NAMALWA (cell line): ENCODE measurements at regions not wholly inside any gene's neighbourhood (a gene's known extent, or its start where the extent isn't known, plus 50 kb on each side); places are given as distances from the start of the nearest gene placed in this dataset.

Experiments used
- DNase-seq: peaks from one replicate; pipeline ENCODE4 v3.0.0-alpha.2; 2015; ENCODE audit warnings: low spot score

DNA sequence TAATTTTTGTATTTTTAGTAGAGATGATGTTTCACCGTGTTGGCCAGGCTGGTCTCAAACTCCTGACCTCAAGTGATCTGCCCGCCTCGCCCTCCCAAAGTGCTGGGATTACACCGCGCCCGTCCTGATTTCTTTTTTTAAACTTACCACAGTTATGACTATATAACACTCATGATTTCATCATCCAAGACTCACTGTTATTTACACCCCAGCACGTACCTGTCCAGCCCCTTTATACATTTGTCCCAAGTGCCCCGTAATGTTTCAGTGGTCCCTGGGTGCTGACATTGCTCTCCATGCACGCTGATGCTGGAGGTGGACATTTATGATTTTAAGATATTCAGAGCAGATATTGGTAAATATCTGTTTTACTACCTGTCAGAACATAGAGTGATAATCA lies 219.9 kb upstream of the GMDS start:
- DNase-seq: no peak

DNA sequence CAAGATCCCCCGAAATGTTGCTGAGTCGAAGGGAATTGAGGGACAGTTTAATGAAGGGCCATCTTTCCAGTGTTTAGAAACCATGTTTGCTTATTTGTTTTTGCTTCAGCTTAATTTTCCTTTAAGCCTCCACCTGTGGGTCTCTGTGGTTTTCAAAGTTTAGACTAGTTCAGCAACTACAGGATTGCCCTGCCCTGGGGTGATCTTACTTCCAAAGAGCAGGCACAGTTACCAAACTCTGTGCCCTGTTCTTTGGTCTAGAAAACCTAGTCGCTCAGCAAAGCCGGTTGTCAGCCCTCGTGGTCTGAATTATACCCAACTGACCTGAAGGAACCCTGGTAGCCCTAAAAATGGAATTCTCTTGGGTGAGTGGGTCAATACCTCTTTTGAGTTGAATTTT lies 219.2 kb upstream of the GMDS start:
- no peak for DNase-seq

DNA sequence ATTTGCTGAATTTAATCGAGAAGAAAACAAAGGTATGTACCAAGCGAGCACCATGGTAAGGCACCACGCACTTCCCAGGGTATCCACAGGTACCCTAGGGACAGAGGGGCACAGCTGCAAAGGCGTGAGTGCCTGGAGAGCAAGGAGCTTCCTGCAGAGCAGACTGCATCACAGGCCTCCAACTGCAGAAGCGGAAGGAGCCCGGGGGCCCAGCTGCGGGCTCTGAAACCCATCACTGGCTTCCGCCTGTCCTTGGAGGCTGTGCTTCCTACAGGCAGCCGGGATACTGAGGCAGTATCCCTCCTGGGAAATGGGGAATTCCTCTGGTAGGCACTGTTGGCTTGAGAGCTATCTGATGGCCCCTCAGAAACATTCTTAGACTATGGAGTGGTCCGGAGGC lies 217.4 kb upstream of the GMDS start:
- DNase-seq: no peak

DNA sequence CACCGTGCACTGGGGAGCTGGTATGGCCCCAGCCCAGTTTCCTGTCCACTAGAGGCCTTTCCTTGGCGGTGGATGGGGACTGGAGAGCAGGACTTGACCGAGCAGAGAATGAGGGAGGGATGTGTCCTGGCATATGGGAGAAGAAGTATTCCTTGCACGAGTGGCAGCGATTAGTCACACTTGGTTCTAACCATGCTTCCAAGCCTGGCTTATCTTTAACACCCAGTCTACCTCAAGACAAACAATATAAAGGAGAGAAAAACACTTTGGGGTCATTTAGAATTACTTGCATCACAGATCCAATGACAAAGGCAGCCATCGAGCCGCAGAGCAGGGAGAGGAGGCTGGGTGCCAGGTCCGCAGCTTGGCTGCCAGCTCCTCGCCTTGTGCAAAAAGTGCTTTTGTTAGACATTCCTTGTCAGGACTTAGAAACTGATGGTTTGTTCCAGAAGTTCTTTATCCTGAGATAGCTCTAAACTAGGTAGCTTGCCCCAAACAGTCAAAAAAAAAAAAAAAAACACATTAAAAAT lies 214.9 kb upstream of the GMDS start:
- no peak for DNase-seq

DNA sequence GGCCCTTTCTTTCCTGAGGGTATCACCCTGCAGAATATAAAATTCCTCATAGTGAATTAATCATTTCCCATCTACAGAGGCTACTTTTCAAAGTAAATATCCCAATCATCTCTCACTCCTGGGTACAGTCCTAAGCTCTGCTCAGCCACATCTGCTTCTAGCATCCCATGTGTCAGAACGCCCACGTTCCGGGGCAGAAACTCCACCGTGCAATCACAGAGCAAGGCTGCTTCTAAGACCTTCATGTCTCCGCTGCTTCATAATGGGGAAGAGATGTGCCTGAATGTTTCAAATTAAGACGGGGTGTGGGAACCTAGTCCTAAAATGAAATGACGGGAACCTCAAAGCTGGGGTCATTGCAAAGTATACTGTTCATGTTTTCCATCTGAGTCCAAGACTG lies 208.8 kb upstream of the GMDS start:
- no peak for DNase-seq

DNA sequence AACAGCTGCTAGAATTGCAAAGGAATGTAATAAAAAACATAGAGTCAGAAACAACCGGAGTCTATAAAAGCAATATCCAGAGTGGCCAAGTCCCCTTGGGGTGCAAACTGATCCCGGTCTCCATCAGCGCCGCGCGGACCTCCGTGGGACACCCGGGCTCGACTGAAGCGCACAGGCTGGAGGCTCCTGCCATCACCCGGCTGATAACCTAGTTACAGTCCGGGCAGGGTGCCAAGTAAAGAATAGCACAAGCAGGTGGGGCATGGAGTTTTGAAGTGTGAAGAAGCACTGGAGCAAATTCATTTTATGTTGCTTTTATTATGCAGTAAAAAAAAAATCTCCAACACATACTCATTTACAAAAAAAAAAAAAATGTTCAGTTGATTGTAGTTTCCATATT lies 205.1 kb upstream of the GMDS start:
- DNase-seq: no peak

DNA sequence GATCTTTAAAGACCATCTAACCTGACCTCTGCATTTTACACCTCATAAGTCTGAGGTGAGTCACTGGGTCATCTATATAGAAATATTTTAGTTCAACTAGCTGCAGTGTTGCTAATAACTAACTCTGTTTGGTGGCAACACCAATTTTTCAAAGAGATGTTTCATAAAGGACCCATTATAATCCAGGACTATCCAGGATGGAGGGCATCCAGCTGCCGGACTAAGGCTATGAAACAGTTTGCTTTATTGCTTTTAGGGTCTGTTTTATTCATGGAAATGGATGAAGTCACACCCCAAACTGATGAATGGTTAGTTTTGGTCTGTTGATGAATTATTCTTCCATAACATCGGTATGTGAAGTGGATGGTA lies 204.2 kb upstream of the GMDS start:
- DNase-seq: no peak

DNA sequence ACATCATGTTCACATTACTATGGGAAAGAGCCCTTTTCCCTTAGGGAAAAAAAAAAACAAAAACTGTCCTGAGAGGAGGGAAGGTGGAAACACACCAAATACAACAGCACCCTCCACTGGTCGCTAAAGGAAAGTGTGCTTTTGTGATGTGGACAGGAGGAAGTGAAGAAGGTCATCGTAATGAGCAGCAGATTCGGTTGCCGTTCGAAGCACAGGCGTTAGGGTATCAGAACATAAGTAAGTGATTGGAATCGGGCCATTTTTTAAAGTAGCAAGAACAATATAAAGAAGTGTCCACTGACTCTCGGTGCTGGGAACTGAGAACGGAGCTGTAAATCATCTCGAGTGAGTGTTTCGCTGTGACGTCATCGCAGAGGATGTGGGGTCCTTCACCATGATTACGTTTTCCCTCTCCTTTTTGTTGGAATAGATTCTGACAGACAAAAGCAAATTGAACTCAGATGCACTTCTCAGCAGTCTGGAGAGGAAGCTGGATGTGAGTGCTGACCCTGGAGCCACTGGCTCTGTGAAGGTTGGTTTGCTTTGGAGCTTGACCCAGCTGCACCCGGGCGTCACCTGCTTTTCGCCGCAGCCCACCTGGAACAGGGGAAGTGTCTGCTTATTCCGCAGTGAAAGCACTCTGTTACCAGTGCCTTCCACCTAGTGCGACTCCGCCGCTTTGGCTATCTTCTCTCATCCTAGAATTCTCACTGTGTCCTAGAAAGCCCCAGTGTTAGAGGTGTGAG lies 203.6 kb upstream of the GMDS start:
- DNase-seq: peak; percentile 46

DNA sequence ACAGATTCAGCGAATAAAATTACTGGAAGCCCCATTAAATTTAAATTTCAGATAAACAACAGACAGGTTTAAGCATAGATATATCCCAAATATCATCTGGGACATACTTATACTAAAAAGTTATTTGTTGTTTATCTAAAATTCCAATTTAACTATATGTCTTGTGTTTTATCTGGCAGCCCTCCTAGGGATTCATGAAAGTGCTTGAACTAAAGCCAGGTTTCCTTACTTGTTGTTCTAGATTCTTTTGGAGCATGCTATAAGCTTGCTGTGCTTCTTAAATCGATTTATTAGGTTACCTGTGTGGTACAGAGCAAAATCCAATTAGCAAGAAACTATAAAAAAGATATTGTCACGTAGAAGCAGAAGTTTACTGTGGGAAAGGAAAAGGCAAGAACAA lies 202.5 kb upstream of the GMDS start:
- DNase-seq: no peak

DNA sequence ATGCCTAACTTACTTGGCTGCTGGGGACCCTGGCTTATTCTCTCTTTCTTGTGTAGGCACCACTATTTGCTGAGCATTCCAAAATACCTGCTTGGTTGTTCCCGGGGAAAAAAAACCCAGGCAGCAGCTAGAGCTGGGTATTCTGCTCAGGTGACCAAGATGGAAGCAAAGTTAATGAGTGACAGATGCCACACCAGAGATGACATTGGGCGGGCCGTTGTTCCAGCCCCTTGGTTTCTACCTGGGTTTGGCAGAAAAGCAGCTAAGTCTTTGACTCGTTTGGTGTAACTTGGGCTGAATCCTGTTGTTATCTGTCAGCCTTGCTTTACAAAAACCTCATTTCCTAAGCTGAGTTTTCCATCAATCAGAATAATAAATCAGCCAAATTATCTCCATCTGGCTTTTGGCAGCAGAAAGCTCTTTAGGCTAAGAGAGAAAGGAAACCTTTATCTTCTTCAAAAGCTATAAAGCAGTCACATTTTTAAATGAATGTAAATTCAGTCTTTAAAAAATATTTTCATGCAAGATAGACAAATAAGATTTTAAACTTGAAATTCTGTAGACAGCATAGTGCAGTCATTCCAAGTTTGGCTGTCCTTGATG lies 202.0 kb upstream of the GMDS start:
- DNase-seq: no peak

DNA sequence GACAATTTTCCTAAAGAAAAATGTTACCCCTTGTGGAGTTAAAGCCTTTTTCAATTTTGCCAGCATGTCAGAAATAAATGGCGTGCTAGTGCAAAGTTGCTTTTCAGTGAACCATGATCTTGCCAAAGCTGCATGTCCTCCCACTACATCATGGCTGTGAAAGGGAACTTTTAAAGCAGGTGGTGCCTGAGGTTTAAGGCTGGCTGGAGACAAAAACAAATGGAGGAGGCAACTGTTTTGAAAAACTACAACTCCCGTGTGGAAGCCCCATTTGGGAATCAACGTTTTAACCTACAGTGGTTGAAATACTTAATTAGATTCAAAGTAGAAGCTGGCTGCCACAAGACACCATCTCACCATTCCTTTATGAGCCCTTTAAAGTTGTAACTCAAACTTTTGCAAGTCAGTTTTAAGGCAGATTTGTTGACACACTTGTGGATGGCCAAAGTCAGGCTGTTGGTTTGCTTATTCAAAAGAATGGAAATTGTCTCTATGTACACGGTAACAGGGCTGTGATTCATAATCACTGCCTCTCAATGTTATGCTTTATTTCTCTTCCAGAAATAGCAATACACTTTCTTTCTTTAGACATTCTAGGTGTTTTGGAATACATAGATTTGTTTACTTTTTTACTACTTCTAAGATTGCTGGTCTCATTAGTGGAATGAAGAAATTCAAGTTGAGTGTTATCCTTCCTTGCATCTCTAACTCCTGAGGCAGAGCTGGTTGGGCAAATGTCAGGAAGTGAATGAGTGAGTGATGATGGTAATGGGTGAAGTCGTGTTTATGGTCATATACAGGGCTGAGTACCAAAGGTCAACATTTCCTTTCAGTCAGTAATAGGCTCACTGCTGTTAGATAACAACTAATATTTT lies 196.4 kb upstream of the GMDS start:
- DNase-seq: no peak

DNA sequence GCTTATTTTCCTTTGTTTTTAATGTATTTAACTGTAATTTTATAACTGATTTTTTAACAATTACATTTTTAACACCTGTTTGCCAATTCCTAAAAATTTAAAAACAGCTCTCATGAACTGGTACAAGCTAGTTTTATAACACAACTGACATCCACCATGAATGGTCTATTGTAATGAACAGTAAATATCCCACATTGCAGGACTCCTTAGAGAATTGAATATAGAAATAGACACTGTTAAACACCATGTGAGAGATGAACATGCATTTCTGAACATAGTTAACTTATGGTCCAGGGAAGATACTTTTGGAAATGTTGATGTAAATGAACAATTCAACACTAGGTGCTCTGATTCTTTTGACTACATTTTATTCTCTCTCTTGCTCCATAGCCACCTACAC lies 195.1 kb upstream of the GMDS start:
- DNase-seq: no peak

DNA sequence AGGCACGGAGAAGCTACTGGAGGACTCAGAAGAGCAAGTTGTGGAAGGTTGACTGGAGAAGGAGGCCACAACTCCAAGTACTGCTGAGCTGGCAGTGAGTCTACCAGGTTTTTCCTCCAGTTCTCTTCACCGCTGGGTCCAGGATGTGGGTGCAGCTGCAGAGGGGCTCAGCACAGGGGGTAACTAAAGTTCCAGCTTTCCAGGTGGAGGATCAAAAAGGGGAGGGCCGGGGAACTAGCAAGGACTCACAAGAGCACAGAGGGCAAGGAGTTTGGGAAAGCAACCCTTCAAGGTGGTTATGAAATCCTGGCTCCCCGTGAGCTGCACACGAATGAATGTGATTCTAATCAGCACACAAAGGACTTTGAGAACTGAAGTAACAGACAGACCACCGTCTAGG lies 194.2 kb upstream of the GMDS start:
- no peak for DNase-seq

DNA sequence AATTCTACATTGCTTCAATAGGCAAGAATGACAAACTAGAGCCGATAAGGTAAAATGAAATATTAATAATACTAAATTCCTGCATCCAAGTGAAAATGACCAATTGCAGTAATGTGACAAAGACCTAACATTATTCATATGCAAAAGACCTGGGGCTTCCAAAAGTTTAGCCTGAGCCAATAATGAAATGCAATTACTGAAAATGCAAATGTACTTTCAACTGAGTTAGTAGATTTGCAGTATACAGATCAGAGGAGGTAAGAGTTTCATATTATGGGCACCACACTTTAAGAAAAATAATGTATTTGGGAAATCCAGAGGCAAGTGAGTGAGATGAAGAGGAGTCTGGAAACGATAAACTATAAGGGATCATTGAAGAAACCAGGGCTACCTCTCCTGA lies 193.7 kb upstream of the GMDS start:
- no peak for DNase-seq

DNA sequence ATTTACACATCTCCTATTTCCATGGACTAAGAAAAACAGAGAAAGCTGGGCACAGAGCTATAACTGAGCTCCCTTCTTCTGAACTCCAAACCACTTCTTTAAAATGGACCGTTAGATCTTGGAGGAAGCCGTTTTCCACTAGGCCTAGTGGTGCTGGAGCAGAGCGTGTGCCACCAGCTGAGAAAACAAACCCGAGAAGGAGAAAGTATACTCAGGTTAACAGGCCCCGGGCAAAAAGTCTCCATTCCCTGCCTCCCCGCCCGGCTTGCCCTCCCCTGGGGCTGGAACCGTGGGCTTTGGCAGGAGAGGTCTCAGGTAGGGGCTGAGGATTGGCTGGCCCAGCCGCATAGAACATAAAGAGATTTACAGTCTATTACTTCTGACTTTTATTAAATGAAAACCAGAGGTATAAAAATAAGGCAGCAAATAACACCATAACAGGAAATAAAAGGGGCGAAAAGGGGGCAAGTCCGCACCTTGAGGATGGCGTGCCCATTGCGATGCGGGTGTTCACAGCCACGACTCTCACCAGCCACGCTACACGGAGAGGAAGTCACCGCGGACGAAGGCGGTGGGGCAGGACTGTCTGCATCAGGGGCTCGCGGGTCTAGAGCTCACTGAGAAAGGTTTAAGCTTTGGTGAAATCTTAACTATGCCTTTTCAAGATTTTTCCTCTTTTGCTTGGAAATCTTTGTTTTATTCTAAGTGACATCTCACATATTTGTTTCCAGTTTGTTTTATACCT lies 191.2 kb upstream of the GMDS start:
- no peak for DNase-seq

DNA sequence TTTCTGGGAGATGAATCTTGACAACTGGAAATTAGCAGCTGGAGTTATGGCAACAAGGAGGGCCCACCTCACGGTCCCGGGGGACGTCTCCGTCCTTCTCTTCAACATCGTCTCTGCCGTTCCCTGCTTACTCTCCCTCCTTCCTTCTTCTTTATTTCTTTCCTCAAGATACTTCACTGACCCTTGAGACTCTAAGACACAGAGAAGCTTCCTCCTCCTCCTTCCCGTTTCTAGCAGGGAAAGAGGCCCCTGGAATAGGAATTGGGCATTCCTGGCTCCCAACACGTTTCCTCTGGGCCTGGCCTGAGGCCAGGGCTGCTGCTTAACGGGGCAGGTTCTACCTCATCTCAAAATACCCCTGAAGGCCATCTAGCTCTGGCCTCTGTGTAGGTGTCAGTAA lies 189.9 kb upstream of the GMDS start:
- DNase-seq: no peak

DNA sequence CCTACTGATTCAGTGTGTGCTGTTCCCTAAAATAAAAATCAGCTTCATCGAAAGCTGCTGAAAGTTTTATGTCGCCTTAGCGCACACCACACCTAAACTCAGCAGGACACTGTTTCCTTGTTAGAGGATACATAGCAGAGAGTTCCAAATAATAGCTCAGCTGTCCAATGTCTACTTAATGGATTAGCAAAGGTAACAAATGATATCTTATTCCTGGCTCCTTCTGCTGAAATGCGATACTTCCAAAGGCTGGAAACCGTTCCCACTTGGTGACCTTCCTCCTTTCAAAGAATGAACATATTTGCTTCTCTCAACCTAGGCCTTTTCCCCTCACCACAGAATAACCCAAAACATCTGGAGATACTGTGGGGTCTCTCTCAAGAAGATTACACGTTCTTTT lies 189.5 kb upstream of the GMDS start:
- no peak for DNase-seq

DNA sequence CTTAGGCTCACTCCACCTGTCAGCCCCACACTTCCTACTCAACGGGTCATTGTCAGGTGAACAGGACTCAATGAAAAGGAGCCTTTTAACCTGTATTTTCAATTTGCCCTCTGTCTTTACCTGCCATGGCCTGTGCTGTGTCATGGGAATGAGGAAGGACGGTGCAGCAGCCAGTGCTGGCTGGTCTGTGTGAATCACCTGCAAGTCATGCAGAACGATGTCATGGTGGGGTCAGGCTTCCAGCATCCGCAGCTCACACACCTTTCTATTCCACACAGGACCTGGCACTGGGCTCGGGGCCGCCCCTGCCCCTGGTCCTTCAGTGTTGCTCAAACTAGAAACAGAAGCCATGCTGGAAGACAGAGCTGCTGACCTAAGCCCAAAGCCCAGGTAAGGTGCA lies 188.7 kb upstream of the GMDS start:
- DNase-seq: no peak

DNA sequence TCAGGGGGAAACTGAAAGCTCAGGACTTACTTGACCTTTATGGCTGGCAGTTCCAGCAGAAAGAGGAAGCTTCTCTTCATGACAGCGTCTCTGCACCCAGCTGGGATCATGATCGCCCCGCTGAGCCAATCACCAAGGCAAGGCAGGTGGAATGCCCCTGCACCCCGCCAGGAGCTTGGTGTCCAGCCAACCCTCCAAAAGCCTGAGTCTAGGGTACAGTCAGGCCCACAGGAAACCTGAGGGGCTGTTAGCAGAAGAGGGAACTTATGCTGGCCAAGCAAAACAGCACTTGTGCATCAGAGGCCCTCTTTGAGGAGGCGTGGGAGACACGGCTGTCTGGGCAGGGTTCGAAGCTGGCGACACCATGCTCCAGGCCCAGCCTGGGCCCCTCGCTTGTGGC lies 188.3 kb upstream of the GMDS start:
- no peak for DNase-seq

DNA sequence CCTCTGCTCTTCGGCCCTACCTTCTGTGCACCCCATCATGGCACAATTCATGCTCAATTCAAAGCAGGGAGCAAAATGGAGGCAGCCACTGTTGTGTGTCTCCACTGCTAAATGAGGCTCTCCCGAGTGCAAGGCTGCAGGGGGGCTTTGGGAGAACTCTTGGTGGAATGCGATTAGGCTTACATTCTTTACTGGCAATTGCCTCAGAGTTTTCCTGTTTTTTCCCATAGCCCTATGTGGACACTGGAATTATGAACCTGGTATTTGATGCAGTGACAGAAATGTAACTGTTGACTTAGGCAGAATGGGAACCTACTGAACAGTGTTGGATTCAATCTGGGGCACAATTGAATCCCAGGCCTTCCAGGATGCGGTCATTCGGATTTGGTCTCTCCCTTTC lies 187.9 kb upstream of the GMDS start:
- DNase-seq: no peak

DNA sequence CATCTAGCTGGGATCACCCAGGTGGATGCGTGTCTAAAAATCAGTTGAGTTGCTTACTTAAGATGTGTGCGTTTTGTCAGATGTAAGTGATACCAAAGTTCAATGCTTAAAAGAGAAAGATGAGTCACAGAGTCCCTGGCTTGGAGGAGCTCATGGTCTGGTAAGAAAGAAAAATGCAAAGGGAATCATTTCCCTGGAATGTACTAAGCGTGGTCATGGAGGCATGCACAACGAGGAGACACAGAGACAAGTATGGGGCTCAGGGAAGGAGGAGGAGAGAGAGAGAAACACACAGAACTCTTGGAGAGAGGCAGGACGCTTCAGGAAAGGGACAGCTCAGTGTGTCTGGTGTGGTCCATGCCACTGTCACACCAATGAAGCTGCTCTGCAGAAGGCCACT lies 186.9 kb upstream of the GMDS start:
- DNase-seq: no peak

DNA sequence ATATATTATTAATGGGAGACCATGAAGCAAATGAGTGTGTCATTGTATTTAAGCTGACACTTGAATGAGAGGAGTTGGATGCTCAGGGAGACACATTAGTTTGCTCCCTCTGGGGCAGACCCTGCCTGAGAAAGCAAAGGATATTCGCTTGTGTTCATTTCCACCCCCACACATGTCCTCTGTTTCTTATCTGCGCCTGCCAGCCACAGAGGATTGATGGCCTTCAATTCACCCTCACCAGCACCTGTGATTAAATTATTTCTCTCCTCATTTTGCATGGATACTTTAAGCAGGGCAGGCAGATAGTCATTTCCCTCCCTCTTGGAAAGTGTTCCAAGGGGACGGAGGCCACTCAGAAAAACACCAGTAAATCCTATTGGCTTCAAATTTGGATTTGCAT lies 185.2 kb upstream of the GMDS start:
- no peak for DNase-seq
